ENCODE measurements at regions not wholly inside any gene's neighbourhood (a gene's known extent, or its start where the extent isn't known, plus 50 kb on each side); places are given as distances from the start of the nearest gene placed in this dataset.

DNA sequence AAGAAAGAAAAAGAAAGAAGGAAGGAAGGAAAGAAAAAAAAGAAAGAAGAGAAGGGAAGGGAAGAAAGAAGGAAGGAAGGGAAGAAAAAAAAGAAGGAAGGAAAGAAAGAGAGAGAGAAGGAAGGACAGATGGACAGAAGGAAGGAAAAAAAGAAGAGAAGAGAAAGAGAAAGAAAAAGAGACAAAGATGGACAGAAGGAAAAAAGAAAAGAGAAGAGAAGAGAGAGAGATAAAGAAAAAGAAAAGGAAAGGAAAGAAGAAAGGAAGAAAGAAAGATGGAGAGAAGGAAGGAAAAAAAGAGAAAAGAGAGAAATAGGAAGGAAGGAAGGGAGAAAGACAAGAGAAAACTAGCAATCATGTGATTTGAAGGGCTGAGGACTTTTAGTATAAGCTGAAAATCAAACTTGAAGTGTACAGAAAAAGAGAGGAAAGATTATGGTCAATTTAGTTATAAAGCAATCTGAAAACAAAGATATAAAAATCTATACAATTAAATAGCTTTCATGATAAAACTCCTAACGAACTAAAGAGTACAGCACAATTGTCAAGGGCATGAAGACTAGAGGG, 115.3 kb downstream of the LTN1 start:
- H3K4me3 ChIP-seq, result no peak overlapping the region
- H3K4me1 ChIP-seq (ENCODE audit: control insufficient read depth in 1 of 2, low read depth in 2 of 2), result no peaks in the 10 kb centered on the region
- H3K27ac ChIP-seq, result no peak overlapping the region
- ATAC-seq (ENCODE audit: insufficient number of reproducible peaks, low FRiP score, low read depth), result no peak
- no peak for TF ChIP-seq CTCF (IDR thresholded peaks at IDR 0.05)
- H3K27me3 ChIP-seq (replicated peaks; ENCODE audit: insufficient read depth), result no peaks in the 10 kb centered on the region
- DNase-seq (ENCODE audit: low spot score), result no peak
- H3K9me3 ChIP-seq, result no peaks in the 10 kb centered on the region
- H3K36me3 ChIP-seq, result peaks cover 27% of the 10 kb centered on the region

- H3K9me3 ChIP-seq, result no peaks in the 10 kb centered on the region
- TF ChIP-seq CTCF (IDR thresholded peaks at IDR 0.05), result no peak
- peaks cover 30% of the 10 kb centered on the region for H3K36me3 ChIP-seq
- no peaks in the 10 kb centered on the region for H3K4me1 ChIP-seq (ENCODE audit: control insufficient read depth in 1 of 2, low read depth in 2 of 2)
- H3K4me3 ChIP-seq, result no peak overlapping the region
- no peaks in the 10 kb centered on the region for H3K27me3 ChIP-seq (replicated peaks; ENCODE audit: insufficient read depth)
- DNase-seq (ENCODE audit: low spot score), result no peak
- ATAC-seq (ENCODE audit: insufficient number of reproducible peaks, low FRiP score, low read depth), result no peak
- H3K27ac ChIP-seq, result no peak overlapping the region
Observed at GRCh38 chr21:28875078-28875477, 117.6 kb downstream of the LTN1 start.

DNA sequence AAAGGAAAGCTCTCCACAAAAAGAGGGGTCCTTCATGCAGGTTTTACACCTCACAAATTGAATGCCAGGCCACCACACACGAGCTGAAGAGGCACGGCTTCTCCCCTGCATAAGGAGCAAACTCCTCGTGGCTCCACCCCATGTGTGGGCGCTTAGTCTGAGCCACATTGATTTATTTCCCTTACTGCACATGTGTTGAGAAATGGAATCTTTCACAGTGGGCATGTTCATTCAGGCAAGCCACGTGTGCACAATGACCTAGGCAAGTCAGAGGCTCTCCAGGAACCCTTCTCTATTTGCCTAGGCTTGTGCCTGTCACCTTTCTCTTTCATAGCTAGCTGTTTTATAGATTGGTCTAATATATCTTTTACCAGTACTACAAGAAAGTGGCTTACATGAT, 120.5 kb downstream of the LTN1 start:
- no peak for TF ChIP-seq CTCF (IDR thresholded peaks at IDR 0.05)
- ATAC-seq (ENCODE audit: insufficient number of reproducible peaks, low FRiP score, low read depth) (no peak), DNase-seq (ENCODE audit: low spot score) (no peak)
- H3K36me3 ChIP-seq, result peaks cover 30% of the 10 kb centered on the region
- H3K27me3 ChIP-seq (replicated peaks; ENCODE audit: insufficient read depth), result no peaks in the 10 kb centered on the region
- H3K4me3 ChIP-seq, result no peak overlapping the region
- peaks cover 0 to 5% of the 10 kb centered on the region in 2 donors for H3K4me1 ChIP-seq (ENCODE audit: control insufficient read depth in 1 of 2, low read depth in 2 of 2)
- no peak overlapping the region for H3K27ac ChIP-seq
- H3K9me3 ChIP-seq, result no peaks in the 10 kb centered on the region

- ATAC-seq (ENCODE audit: insufficient number of reproducible peaks, low FRiP score, low read depth) (no peak), DNase-seq (ENCODE audit: low spot score) (no peak)
- Histone ChIP-seq H3K9me3 (no peaks in the 10 kb centered on the region), H3K27ac (no peak overlapping the region), H3K4me3 (no peak overlapping the region), H3K27me3 (replicated peaks; ENCODE audit: insufficient read depth) (no peaks in the 10 kb centered on the region), H3K4me1 (ENCODE audit: control insufficient read depth in 1 of 2, low read depth in 2 of 2) (peaks cover 0 to 6% of the 10 kb centered on the region in 2 donors), H3K36me3 (peaks cover 28% of the 10 kb centered on the region)
- no peak for TF ChIP-seq CTCF (IDR thresholded peaks at IDR 0.05)
Observed at GRCh38 chr21:28871388-28872010, 121.2 kb downstream of the LTN1 start.

DNA sequence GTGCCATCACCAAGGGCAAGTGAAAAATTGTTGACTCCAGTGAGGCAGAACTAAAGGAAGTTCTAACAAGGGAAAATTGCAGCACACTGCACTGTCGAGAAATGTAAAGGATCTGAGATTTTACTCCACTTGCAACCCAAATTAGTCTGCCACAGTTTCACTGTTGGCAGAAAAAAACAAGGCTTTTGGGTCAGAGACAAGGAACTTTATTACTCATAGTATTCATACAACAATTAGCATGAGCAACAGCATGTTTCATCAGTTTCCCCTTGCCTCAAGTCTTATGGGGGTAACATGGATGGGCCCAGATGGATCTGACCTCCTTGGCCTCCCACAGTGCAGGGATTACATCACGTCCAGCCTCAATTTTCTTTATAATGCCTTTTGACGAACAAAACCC, 125.3 kb downstream of the LTN1 start:
- TF ChIP-seq CTCF (IDR thresholded peaks at IDR 0.05), result no peak
- no peak overlapping the region for H3K4me3 ChIP-seq
- no peak overlapping the region for H3K27ac ChIP-seq
- peaks cover 6% of the 10 kb centered on the region in 2 donors for H3K4me1 ChIP-seq (ENCODE audit: control insufficient read depth in 1 of 2, low read depth in 2 of 2)
- no peaks in the 10 kb centered on the region for H3K27me3 ChIP-seq (replicated peaks; ENCODE audit: insufficient read depth)
- peaks cover 12% of the 10 kb centered on the region for H3K36me3 ChIP-seq
- ATAC-seq (ENCODE audit: insufficient number of reproducible peaks, low FRiP score, low read depth), result no peak
- DNase-seq (ENCODE audit: low spot score), result no peak
- H3K9me3 ChIP-seq, result no peaks in the 10 kb centered on the region

Data from thoracic aorta (tissue), 2 donors.